Motor neuron (in vitro differentiated cells): ENCODE measurements at regions not wholly inside any gene's neighbourhood (a gene's known extent, or its start where the extent isn't known, plus 50 kb on each side); places are given as distances from the start of the nearest gene placed in this dataset.
"Not testable (repeated sequence)": the region's sequence is repeated elsewhere in the genome, so short reads cannot be mapped to it uniquely, and the experiment has no call there.

Experiments
- ATAC-seq, 8 experiments: fragments of 200-7000 bp; cut with Tn5 transposase; replicated peaks in 6 of 8; 2 replicates each; pipeline ENCODE4 v1.8.0; 2021; ENCODE audit warnings: mild to moderate bottlenecking in 8 of 8, moderate library complexity in 8 of 8
- H3K27ac ChIP-seq, 2 donors: fragments of 250-450 bp; sonication (Bioruptor Pico); 2 replicates each; pipeline ENCODE4 v1.9.0; 2021; ENCODE audit warnings: antibody characterized with exemption in 2 of 2, mild to moderate bottlenecking in 2 of 2, moderate library complexity in 1 of 2
- H3K4me1 ChIP-seq, 2 donors: fragments of 250-450 bp; sonication (Bioruptor Pico); replicated peaks in 1 of 2; 2 replicates each; pipeline ENCODE4 v1.6.1; 2021; ENCODE audit warnings: antibody characterized with exemption in 2 of 2, mild to moderate bottlenecking in 2 of 2, moderate library complexity in 1 of 2
- H3K4me3 ChIP-seq, 5 donors: fragments of 250-450 bp; sonication (Bioruptor Pico); 2 replicates each; pipeline ENCODE4 v1.9.0; 2021; ENCODE audit warnings: antibody characterized with exemption in 5 of 5, mild to moderate bottlenecking in 5 of 5, moderate library complexity in 4 of 5
- WGBS, 10 experiments: fragments of 450-650 bp; shearing (Covaris generic); methylation state at CpG; one replicate each; pipeline ENCODE4 v1.0.0; 2022; 5-methylcytosine and 5-hydroxymethylcytosine counted together
- in situ Hi-C, 9 experiments: fragments of 400-800 bp; cut with MboI; loops; one replicate each; pipeline ENCODE4 v1.15.0; 2021; ENCODE audit warnings: low sequenced_read_pairs in 9 of 9, low pct_unique_long_range_greater_than_20kb in 2 of 9; ENCODE audit not compliant: unreplicated experiment in 9 of 9

DNA sequence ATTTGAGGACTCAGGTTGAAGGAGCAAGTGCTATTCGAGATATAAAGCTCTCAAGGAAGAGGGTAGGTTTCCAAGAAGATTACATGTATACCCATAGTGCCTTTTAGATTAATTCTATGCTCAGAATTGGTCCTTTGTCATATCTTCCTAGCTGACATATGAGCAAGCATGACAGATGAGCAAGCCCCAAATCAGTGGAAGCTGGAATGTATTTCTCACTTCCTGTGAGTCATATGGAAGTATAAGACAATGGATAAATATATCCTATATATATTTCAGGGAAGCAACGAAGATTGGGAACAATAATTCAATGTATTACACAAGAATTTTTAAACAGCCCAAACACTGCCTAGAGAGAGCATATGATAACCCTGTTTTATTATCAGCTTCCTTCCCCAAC, 674.1 kb upstream of the ATXN7L3B start:
- no peak overlapping the region for H3K4me3 ChIP-seq
- WGBS, 10 experiments, result 0 to 100% (median 33%) methylated on average over 1 to 2 of the region's 2 CpGs; no CpG with 5 or more reads in 4 of the 10 experiments
- H3K27ac ChIP-seq, result no peak overlapping the region
- in situ Hi-C loops, result no loop called here
- no peak for ATAC-seq
- H3K4me1 ChIP-seq, result no peaks in the 10 kb centered on the region

DNA sequence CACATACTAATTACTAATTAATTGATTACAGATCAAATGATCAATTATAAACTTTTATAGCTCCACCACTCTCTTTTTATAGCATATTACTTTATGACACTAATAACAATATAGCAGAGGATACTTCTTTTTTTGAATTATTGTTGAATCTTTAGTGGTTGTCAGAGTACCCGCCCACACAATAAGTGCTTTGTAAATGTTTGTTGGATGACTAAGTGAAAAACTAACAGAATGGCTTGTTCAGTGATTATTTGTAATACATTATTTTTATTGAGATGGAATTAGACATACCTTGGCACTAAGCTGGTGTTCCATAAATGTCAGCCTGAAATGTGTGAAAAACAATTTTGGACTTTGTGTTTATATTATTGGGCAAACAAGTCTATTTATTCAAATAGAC, 670.5 kb upstream of the ATXN7L3B start:
- no peak overlapping the region for H3K27ac ChIP-seq
- no peak for ATAC-seq
- H3K4me1 ChIP-seq, result no peaks in the 10 kb centered on the region
- H3K4me3 ChIP-seq, result no peak overlapping the region
- in situ Hi-C loops, result no loop called here
- 23 to 100% (median 82%) methylated on average over 1 of the region's 1 CpG; no CpG with 5 or more reads in 2 of the 10 experiments for WGBS, 10 experiments

DNA sequence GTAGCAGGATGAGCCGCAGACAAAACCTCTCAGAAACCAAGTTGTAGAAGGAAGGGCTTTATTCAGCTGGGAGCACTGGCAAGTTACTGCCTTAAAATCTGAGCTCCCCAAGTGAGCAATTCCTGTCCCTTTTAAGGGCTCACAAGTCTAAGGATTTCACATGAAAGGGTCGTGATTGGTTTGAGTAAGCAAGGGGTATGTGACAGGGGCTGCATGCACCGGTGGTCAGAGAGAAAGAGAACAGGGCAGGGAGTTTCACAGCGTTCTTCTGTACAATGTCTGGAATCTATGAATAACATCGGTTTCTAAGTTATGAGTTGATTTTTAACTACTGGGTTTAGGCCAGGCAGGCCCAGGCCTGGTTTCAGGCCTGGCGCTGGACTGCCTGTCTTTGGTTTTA, 660.3 kb upstream of the ATXN7L3B start:
- H3K4me3 ChIP-seq, in situ Hi-C loops, H3K4me1 ChIP-seq, ATAC-seq, H3K27ac ChIP-seq: not testable (repeated sequence)
- 50 to 93% (median 75%) methylated on average over 2 to 3 of the region's 6 CpGs; no CpG with 5 or more reads in 4 of the 10 experiments for WGBS, 10 experiments

DNA sequence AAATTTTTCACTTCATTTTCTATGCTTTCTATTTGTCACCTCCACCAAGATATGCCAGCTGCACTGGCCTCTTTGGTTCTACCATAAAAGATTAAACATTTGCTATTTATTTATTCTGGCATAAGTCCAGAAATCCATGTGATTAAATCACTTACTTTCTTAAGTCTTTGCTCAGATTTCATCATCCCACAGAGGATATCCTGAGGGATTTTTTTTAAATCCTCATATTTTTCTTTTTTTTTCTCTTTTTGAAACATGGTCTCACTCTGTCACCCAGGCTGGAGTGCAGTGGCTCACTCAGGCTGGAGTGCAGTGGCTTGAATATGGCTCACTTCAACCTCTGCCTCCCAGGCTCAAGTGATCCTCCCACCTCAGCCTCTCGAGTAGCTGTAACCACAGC, 645.4 kb upstream of the ATXN7L3B start:
- in situ Hi-C loops, result no loop called here
- H3K4me3 ChIP-seq, result no peak overlapping the region
- H3K4me1 ChIP-seq, result no peaks in the 10 kb centered on the region
- H3K27ac ChIP-seq, result no peak overlapping the region
- WGBS, 10 experiments, result 0 to 100% (median 10%) methylated on average over 1 of the region's 1 CpG; no CpG with 5 or more reads in 3 of the 10 experiments
- ATAC-seq, result peak in 2 of 8 experiments; percentile 34 to 60

DNA sequence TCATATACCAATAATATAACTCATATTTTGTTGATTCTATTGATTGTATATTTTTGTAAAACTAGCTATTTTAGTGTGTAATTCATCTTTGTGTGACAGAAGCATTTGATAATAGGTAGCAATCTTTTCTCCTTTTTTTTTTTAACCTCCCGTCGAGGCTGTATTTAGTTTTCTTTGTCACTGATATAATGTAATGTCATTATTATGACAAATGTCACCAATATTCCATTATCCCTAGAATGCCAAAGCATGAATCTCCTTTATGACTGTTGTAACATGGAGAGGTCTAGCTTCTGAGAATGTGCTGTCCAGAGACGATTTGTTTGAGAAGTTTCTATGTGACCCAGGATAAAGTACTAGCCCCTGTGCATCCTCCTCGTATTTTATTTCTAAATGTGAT, 639.0 kb upstream of the ATXN7L3B start:
- H3K27ac ChIP-seq, result no peak overlapping the region
- WGBS, 10 experiments, result 29 to 88% (median 61%) methylated on average over 2 to 4 of the region's 4 CpGs; no CpG with 5 or more reads in 2 of the 10 experiments
- in situ Hi-C loops, result no loop called here

DNA sequence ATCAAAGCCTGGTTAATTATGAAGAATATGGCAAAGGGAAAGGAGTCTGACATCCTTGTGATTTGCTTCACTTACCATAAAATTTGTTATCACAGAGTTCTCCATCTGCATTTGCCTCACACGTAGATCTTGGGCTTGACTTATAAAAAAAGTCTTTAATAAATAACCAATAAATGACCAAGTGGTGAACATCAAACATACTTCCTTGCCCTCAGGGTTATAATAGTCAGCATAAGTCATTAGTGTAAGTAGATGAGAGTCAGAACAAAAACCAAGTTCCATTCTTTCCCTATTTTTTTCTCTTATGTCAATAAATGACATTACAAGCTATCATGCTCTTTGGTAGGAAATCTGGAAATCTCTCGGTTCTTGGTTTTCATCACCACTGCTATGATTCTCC, 635.4 kb upstream of the ATXN7L3B start:
- WGBS, 10 experiments, result 0 to 100% (median 76%) methylated on average over 1 to 2 of the region's 2 CpGs

More for the DNA sequence above, 639.0 kb upstream of the ATXN7L3B start:
- peak in 1 of 8 experiments; percentile 50 for ATAC-seq
- Histone ChIP-seq H3K4me3 (no peak overlapping the region), H3K4me1 (no peaks in the 10 kb centered on the region)

DNA sequence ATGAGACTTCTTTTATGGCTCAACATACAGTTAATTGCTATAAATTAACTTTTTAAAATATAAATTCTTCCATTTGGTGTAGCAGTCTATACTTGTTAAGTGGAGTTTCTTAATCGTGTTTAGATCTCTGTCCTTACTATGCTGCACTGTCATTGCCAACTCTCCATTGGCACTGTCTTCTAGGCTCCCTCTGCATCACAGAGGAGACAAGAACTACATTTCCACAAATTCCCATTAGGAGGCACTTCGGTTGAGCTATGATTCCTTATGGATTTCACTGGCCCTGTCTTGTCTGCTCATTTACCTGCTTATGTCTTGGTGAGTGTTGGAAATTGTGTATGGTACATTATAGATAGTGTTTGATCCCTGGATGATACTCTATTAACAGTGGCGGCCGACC, 630.9 kb upstream of the ATXN7L3B start:
- Histone ChIP-seq H3K4me1 (no peaks in the 10 kb centered on the region), H3K27ac (no peak overlapping the region), H3K4me3 (no peak overlapping the region)
- ATAC-seq, result no peak
- 6 to 100% (median 58%) methylated on average over 2 to 4 of the region's 4 CpGs for WGBS, 10 experiments
- in situ Hi-C loops, result no loop called here

More for the DNA sequence above, 635.4 kb upstream of the ATXN7L3B start:
- H3K4me3 ChIP-seq, result no peak overlapping the region
- H3K27ac ChIP-seq, result no peak overlapping the region
- in situ Hi-C loops, result no loop called here
- H3K4me1 ChIP-seq, result no peaks in the 10 kb centered on the region
- ATAC-seq, result no peak

DNA sequence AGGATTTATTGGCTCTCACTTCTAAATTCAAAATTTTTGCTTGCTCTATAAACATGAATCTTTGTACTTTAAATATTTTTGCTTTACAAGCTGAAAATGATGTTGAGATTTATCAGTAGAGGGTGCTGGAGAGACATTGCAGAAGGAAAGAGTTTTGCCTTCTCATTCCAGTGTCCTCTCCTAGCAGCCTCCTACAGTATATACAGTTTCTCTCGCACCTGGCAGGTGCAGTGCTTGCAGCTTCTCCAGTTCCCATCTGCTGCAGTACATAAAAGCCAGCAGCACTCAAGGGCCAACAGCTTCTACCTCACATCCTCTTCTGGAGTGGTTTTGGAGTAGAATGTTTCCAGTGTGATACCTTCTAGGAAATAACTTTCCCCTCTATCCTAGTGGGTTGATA, 601.8 kb upstream of the ATXN7L3B start:
- no peak overlapping the region for H3K4me3 ChIP-seq
- H3K4me1 ChIP-seq, result no peaks in the 10 kb centered on the region
- 0 to 88% (median 20%) methylated on average over 1 of the region's 1 CpG; no CpG with 5 or more reads in 5 of the 10 experiments for WGBS, 10 experiments
- ATAC-seq, result no peak
- in situ Hi-C loops, result no loop called here
- H3K27ac ChIP-seq, result no peak overlapping the region

DNA sequence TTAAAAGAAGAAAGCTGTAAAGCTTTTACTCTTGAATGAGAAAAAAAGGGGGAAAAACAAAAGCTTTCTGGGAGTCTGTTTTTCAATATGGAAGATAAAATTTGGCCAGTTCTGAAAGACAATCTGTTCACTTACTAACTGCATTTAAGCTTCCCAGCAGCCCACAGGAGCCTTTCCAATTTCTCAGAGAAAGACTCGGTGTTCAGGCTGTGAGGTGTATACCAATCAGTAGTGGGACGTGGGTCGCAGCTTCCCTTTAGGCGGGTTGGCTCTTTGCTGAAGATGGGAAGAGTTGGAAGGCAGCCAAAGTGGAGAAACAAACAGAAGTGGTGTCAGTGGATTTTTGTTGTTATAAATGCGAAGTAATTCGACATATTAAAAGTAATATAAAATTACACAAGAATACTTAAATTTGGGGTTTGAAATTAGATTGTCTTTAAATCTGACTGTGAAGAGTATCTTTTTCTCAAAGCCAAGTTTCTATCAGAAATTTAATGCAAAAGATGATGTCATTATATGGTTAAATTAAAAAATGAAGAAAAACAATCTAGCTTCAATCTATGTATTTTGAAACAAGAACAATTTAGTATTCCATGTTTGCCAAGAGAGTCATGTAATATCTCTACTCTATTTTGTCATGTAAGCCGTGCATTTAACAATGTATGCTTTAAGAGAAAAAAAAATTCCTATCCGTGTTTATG, 590.2 kb upstream of the ATXN7L3B start:
- Histone ChIP-seq H3K27ac (no peak overlapping the region), H3K4me3 (no peak overlapping the region), H3K4me1 (no peaks in the 10 kb centered on the region)
- WGBS, 10 experiments, result 0 to 100% (median 84%) methylated on average over 1 to 8 of the region's 8 CpGs
- ATAC-seq, result no peak
- in situ Hi-C loops, result no loop called here

DNA sequence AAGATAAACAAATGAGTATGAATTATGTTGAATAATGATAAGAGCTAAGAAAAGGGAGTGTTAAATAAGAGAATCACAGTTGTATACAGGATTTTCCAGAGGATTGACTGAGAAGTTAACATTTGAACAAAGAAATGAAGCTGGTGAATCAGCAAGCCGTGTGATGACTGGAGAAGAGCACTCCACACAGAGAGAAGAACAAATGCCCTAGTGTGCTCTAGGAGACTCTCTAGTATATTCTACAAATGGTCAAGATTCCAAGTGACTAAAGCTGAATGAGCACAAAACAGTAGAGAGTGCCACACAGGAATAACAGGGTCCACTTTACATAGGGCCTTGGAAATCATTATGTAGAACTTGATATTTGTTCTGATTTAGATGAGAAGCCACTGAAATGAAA, 587.1 kb upstream of the ATXN7L3B start:
- no peak overlapping the region for H3K4me3 ChIP-seq

DNA sequence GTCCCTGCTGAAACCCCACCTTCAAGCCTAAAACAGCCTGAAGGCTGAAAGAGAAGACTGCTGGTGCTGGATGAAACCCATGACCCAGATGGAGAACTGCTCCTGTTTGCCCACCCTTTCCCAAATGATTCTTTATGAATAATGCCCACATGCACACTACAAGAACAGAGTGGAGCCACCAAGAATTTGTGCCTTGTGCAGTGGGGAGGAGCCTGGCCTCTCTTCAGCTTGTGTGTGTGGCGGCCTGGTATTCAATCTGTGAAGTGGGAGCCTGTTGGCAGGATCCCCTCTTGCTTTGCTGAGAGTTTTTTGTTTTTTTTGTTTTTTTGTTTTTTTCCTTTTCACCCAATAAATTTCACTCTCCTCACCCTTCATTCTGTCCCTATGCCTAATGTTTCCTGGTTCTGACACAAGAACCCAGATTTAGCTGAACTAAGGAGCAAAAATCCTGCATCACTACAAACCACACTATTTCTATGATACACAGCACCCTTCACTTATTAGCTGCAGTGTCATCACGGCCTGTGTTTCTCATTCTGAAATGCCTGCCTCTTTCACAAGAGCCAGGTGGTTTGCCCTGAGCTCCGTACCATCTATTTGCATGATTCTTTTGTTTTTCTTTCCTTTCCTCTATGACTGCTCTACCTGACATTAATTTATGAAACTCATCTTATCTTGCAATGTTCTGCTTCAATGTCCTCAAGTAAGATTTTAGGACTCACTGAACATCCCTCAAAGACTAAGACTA, 585.5 kb upstream of the ATXN7L3B start:
- in situ Hi-C loops, result no loop called here
- H3K27ac ChIP-seq, result no peak overlapping the region
- H3K4me3 ChIP-seq, result no peak overlapping the region
- no peak for ATAC-seq
- no peaks in the 10 kb centered on the region for H3K4me1 ChIP-seq
- 0 to 100% (median 90%) methylated on average over 1 to 3 of the region's 3 CpGs for WGBS, 10 experiments

More for the DNA sequence above, 587.1 kb upstream of the ATXN7L3B start:
- in situ Hi-C loops, result no loop called here
- peak in 5 of 8 experiments; percentile 40 to 67 (median 42) for ATAC-seq
- Histone ChIP-seq H3K27ac (no peak overlapping the region), H3K4me1 (no peaks in the 10 kb centered on the region)
- WGBS, 10 experiments, result 0 to 57% (median 31%) methylated on average over 1 of the region's 1 CpG; no CpG with 5 or more reads in 2 of the 10 experiments

DNA sequence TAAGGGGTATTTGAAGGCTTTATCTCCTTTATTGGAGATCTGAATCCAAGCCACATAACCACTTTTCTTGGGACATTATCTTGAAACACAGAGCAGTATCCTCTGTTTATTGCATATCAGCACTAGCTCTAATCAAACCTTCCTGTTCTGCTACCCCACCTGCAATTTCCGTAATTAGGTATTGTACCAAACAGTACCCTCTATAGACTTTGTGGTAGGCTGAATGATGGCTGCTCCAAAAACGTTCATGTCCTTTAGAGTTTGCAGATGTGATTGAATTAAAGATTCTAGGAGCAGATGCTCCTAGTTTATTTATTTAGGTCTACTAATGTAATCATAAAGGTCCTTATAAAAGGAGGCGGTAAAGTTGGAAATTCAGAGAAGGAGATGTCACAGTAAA, 573.0 kb upstream of the ATXN7L3B start:
- WGBS, 10 experiments, result 0 to 100% (median 74%) methylated on average over 1 to 3 of the region's 3 CpGs
- Histone ChIP-seq H3K4me1 (no peaks in the 10 kb centered on the region), H3K27ac (no peak overlapping the region), H3K4me3 (no peak overlapping the region)
- in situ Hi-C loops, result no loop called here
- no peak for ATAC-seq

DNA sequence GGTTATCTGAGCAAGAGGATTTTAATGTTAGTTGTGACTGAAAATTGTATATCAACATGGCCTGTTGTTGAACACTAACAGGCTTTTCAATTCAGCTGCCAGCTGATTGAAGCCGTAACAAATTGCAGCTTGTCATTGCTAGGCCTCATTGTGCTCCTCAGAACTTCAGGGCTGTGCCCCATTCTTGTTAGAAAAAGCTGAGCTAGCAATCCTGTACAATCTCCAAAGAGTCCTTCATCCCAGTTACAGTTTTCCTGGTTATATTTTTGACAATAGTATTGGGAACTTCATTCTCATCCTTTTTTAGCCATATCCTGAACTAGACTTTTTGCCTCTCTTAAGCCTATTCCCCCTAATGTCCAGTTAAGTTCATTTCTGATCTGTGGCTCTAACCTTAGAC, 564.1 kb upstream of the ATXN7L3B start:
- Histone ChIP-seq H3K4me3 (no peak overlapping the region), H3K27ac (no peak overlapping the region), H3K4me1 (peaks cover 0 to 2% of the 10 kb centered on the region in 2 donors)
- in situ Hi-C loops, result no loop called here
- 17 to 80% (median 44%) methylated on average over 1 of the region's 1 CpG; no CpG with 5 or more reads in 2 of the 10 experiments for WGBS, 10 experiments
- ATAC-seq, result no peak
